H1 (cell line): ENCODE measurements at regions not wholly inside any gene's neighbourhood (a gene's known extent, or its start where the extent isn't known, plus 50 kb on each side); places are given as distances from the start of the nearest gene placed in this dataset.

Experiments
- CHD7 ChIP-seq: fragments of 300-600 bp; sonication (generic); IDR thresholded peaks from 2 replicates; pipeline ENCODE4 v1.7.1; 2012; ENCODE audit warnings: low read length, moderate library complexity, mild to moderate bottlenecking, inconsistent platforms; ENCODE audit not compliant: insufficient replicate concordance
- CREB1 ChIP-seq: IDR thresholded peaks from 2 replicates; pipeline ENCODE4 v1.6.1; 2012; ENCODE audit warnings: inconsistent platforms
- KDM5A ChIP-seq: fragments of 200-600 bp; IDR thresholded peaks from 2 replicates; pipeline ENCODE4 v1.7.1; 2012; ENCODE audit warnings: mild to moderate bottlenecking, low read length, inconsistent platforms, mixed read lengths
- MAX ChIP-seq: IDR thresholded peaks from 2 replicates; pipeline ENCODE4 v1.6.1; 2012; ENCODE audit warnings: inconsistent platforms
- NANOG ChIP-seq: IDR thresholded peaks from 2 replicates; pipeline ENCODE4 v1.6.1; 2011; ENCODE audit warnings: low read length, low read depth, mild to moderate bottlenecking, inconsistent platforms; ENCODE audit not compliant: insufficient read depth, poor library complexity, severe bottlenecking
- POLR2A ChIP-seq, 2 experiments: IDR thresholded peaks; 1 replicate in 1 of 2; 2 replicates in 1 of 2; pipeline ENCODE4 v1.6.1; 2011; ENCODE audit warnings: low read depth in 2 of 2, low read length in 2 of 2, mild to moderate bottlenecking in 2 of 2; ENCODE audit errors: control extremely low read depth in 1 of 2
- RXRA ChIP-seq: IDR thresholded peaks from 2 replicates; pipeline ENCODE4 v1.6.1; 2011; ENCODE audit warnings: low read depth, mild to moderate bottlenecking, low read length, moderate library complexity; ENCODE audit not compliant: insufficient read depth
- SIX5 ChIP-seq: IDR thresholded peaks from 2 replicates; pipeline ENCODE4 v1.6.1; 2011; ENCODE audit warnings: mild to moderate bottlenecking, low read depth, low read length

GRCh38 chr5:73256462-73256861 lies 83.5 kb downstream of the TMEM174 start (continued):
- TF ChIP-seq CHD7 (no peak), CREB1 (no peak), POLR2A (IDR thresholded peaks at IDR 0.05; ENCODE audit: control extremely low read depth in 1 of 2, low read depth in 2 of 2, low read length in 2 of 2) (no peak), MAX (no peak), RXRA (no peak), KDM5A (no peak), NANOG (no peak), SIX5 (no peak)
